ENCODE measurements at regions not wholly inside any gene's neighbourhood (a gene's known extent, or its start where the extent isn't known, plus 50 kb on each side); places are given as distances from the start of the nearest gene placed in this dataset.

DNA sequence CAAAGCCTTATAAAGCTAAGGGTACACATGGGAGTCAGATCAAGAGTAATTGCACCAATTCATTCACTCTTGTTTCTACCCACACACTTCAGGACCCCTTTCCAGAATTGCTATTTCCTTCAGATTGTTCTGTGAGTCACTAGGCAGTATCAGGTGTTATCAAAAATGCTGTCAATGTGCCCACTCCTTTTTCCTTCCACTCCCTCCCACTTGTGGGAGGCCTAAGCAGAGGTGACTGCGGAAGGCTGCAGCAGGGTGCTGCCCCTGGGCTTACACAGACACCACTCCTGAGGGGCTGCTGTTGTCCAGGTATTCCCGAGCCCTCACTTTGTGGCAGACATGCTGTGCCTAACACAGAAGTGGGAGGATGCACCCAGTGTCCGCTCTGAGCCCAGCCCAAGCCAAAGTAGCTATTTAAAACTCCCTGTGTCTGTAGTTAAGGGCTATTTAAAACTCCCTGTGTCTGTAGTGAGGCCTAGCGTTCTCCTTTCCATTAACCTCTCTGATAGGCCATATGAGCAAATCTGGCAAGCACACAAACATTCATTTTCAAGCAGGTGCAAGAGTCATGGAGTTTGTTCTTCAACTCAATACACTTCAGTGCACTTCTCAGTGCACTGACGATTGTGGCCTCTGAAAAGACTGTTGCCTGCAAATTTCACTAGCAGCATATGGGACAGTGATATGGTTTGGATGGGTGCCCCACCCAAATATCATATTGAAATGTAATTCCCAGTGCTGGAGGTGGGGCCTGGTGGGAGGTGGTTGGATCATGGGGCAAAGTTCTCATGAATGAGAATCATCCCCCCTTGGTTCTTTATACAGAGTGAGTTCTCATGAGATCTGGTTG, 117.8 kb downstream of the PHLDA1 start:
- ATAC-seq (peak; percentile 79), DNase-seq (ENCODE audit: missing footprints) (no peak)
- intact Hi-C loops (cut with DNase I): loop anchor here (5.0 kb wide), 1 partner anchor 39 kb away; no protein-coding TSS in a partner anchor

DNA sequence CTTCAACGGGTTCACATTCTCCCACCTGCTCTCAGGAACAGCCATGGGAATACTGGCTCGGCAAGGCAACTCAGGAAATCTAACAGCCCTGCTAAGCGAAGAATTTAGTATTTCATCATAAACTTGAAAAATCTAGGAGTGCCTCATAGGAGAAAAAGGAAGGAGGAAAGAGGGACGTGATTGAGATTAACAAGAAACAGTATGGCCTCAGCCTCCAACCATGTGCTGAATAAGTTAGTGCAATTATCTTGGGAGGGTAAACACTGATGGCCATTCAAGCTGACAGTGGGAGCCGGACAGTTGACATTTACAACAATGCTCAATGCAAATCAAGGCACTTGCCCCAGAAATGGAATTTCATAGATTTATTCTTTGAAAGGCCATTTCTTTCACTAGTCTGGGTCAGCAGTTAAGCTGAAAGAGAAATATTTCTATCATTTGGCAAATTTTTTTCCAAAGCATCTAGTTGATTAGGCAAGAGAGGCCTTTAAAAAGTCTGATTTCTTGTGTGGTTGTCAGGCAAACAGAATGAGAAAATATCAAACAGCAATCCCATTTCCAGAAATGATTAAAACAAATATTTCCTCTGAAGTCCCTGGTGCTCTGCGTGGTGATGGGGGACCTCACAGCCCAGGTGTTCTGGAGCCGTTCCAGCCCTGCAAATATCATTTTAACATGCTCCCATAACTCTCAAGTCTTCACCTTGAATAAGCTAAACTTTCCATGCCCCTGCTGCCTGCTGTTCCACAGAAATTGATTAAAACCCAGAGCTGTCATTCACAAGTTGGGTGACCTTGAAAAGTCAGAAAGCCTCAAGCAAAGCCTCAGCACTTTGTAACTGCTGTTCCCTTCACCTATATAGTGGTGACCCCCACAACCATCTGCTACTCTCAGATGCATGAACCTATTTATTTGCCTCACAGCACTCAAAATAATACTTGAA, 121.6 kb downstream of the PHLDA1 start:
- DNase-seq (ENCODE audit: missing footprints) (no peak), ATAC-seq (no peak)
- intact Hi-C loops (cut with DNase I): loop anchor here (2.0 to 5.0 kb wide), 3 partner anchors 42 to 121 kb away; partner anchors contain the start of gene PHLDA1

DNA sequence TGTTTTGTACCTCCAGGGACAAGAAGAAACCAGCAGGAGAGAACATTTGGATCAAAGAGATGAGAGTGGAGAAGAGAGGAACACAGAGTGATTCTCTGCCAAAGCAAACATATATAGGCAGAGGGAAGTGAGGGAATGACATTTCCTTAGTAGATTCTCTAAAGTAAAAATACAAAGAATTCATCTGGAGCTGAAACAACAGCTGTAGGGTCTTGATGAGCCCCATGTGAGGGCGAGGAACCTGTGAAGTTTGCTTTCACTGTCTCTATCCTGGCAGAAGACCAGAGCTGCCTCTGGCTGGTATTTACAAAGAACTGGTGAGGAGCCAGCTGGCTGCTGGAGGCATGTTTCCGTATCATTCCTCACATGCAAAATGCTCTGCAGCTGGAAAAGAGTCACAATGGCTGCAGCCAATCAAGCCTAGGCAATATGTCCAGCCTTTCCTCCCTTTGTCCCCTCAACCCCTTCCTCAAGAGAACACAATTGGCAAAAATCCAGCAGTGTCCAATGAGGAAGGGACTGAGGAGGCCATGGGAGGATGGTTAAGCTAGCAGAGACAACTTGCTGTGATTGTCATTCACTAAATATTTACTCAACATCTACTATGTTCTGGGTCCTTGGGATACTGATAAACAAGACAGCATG, 122.5 kb downstream of the PHLDA1 start:
- DNase-seq (ENCODE audit: missing footprints): peak; percentile 79
- intact Hi-C loops (cut with DNase I): loop anchor here (2.0 to 5.0 kb wide), 2 partner anchors 62 to 122 kb away; partner anchors contain the start of gene PHLDA1
- peak; percentile 79 for ATAC-seq

DNA sequence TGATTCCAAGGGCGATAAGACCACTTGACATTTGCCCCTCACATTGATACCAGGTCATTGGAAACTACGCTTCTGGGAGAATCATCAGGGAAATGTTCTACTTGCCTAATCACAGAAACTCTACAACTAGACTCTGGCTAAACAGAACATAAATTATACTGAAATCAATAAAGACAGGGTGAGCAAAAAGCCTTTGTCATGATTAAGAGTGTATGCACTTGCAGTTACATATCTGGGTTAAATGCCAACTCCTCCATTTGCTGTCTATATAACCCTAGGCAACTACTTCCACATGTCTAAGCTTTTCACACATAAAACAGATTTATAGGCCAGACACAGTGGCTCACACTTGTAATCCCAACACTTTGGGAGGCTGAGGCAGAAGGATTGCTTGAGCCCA, 125.7 kb downstream of the PHLDA1 start:
- ATAC-seq (no peak), DNase-seq (ENCODE audit: missing footprints) (no peak)
- intact Hi-C loops (cut with DNase I): loop anchor here (5.0 kb wide), 1 partner anchor 59 kb away; no protein-coding TSS in a partner anchor

DNA sequence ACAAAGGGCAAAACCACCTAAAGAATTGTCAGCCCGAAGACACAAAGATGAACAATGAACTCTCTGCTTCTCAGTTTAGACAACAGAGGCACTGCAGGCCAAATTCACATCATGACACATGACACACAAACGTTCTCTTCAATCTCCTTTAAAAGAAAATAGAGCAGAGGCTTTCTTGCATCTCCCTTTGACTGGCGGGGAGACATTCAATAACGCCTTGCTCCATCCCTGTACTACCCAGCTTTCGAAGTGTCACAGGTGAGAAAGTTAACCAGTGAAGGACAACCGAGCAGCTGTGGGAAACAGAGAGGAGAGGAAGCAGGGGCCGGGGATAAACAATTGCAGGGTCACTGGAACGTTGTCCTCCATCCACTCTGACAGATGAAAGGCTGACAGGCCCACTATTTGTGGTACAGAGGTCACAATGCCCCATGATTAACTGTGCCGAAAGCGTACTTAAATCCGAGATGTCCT, 130.8 kb downstream of the PHLDA1 start:
- intact Hi-C loops (cut with DNase I): no loop called here
- DNase-seq (ENCODE audit: missing footprints) (no peak), ATAC-seq (no peak)

DNA sequence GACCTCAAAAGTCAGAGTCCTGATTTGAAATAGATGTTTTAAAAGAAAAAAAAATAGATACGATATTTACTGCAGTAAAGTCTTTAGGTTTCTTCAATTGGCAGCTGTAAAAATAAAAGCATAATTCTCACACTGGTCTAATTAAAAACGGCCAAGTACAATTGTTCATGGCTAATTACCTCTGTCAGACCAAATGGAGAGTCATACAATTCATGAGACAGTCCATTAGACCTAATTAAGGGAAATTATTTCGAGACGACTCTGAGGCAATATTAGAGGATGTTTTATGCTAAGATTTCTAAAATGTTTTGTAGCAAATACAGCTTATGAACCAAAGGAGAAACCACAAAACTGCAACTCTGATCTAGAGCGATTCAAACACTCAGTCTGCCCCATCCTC, 131.3 kb downstream of the PHLDA1 start:
- ATAC-seq: no peak
- intact Hi-C loops (cut with DNase I): no loop called here

DNA sequence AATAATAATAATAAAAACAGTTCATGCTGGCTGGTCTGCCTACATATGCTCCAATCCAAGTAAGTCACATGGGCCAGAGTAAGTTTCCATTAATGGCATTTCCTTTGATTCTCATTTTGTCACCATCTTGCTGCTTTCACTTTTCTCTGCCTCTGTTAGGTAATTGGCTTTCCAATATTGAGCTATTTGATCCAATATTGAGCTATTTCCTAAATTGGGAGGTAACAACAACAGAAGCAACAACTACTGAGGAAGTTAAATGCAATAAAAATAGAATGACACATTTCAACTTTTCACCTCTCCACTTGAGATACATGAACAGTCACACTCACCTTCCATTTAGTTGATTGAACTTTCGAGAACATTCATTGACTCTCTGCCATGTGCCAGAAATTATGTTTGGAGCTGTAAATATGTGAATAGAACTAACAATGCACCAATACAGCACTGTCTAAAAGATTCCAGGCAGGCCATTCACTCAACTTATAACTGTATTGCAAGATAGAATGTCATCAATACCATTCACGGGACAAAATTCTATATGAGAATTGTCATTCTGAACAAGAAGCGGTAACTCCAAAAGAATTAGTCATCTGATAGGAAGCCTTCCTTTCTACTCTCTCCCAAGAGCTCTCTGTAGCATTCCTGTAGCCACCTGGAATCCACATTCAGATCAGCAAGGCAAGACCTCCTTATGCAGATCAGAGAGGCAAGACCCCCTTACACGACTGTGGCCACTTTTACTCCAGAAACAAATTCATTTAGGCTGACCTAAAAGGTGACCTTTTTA, 136.4 kb downstream of the PHLDA1 start:
- DNase-seq (ENCODE audit: missing footprints) (no peak), ATAC-seq (no peak)
- intact Hi-C loops (cut with DNase I): no loop called here

More for the DNA sequence above, 131.3 kb downstream of the PHLDA1 start:
- DNase-seq (ENCODE audit: missing footprints): no peak

DNA sequence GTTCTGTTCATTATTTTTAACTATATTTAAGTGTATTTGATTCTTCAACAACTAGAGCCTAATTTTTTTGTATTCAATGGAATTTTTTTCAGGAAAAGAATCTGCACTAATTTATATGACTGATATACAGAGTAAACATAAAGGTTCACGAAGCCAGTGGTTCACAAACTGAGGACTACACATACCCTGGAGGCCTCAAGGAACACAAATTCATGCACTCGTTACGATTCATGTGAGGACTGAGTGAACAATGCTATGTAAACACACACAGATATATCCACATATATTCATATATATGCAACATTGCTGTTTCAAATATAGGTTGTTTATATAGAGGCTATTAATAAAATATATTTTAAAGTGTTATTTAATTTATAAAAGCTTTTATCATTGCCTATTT, 137.8 kb downstream of the PHLDA1 start:
- no peak for ATAC-seq
- DNase-seq (ENCODE audit: missing footprints): no peak
- intact Hi-C loops (cut with DNase I): no loop called here

DNA sequence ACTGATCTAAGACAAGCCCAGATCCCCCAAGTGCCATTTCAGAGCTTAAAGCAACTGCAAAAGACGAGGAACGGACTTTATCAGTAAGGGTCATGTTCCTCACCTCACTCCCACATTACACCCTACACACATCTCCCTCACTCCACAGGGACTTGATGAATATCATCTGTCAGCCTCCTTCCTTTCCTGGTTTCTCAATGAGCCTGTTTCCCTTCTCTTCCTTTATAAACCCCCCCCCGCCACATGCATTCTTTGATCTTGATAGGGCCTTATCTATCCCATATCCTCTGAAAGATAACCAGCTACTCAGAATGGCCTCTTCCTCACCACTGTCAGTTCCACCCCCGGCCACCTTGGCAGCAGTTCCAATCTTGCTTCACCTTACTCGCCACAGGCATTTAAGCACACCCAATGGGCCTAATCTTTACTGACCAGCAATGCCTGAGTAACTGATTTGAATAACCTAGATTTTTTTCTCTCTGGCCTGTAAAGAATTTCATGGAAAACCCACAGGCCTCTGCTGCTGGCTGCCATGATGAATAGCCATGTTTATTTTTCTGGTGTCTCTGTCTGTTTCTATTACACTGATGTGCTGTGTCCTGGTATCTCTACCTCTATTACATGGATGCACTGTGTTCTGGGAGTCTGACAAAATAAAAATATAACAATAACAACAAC, 138.7 kb downstream of the PHLDA1 start:
- ATAC-seq (no peak), DNase-seq (ENCODE audit: missing footprints) (no peak)
- intact Hi-C loops (cut with DNase I): no loop called here

DNA sequence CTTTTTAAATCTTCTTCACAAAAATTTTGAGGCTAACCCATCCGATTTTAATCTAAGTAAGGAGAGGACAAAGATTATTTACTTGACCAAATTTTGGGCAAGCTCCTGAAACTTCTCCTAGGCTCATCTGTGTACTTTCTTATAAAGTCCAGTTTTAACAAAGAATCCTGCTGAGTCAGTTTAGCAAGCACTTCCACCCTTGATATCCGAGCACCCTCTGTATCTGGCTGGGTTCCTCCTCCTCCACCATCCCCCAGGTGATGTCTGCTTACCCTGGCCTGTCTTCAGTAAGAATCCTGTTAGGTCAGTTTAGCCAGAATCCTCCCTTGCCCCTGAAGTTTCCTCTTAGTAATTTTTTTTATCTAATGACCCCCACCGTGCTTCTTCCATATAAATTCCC, 140.5 kb downstream of the PHLDA1 start:
- ATAC-seq: no peak
- intact Hi-C loops (cut with DNase I): no loop called here
- no peak for DNase-seq (ENCODE audit: missing footprints)

DNA sequence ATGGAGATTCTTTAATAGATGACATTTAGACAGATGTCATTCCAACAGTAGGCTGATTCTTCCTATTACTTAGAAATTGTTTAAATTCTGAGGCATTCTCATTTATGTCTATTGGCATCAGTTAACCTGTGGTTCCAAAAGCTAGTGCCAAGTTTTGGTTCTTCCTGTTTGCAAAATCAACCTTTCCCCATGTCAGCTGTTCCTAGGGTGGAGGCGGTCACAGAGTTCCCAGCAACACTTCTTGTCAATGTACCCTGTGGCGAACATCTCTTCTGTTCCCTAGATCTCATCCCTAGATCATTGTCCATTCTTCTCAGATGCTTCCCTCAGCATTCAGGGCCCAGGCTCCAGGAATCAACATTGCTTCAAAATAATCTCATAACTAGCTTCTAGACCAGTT, 140.9 kb downstream of the PHLDA1 start:
- ATAC-seq: no peak
- intact Hi-C loops (cut with DNase I): no loop called here
- DNase-seq (ENCODE audit: missing footprints): no peak

DNA sequence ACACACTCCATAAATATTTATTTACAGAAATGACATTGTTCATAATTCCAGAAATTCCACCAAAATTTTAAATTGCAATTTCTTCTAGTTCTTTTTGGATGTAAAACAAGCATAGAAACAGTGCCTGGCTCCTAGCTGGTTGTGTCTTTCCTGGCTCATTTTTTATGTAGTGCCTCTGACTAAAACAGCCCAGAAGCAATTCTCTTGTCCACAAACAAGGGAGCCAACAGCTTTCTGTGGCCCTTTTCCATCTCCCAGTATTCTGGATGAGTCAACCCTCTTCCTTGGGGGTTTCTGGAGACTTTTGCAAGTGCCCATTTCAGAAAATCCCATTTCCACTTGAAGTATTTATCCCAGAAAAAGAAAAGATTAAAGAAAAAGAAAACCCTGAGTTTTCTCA, 141.4 kb downstream of the PHLDA1 start:
- intact Hi-C loops (cut with DNase I): no loop called here
- DNase-seq (ENCODE audit: missing footprints) (no peak), ATAC-seq (peak; percentile 20)

DNA sequence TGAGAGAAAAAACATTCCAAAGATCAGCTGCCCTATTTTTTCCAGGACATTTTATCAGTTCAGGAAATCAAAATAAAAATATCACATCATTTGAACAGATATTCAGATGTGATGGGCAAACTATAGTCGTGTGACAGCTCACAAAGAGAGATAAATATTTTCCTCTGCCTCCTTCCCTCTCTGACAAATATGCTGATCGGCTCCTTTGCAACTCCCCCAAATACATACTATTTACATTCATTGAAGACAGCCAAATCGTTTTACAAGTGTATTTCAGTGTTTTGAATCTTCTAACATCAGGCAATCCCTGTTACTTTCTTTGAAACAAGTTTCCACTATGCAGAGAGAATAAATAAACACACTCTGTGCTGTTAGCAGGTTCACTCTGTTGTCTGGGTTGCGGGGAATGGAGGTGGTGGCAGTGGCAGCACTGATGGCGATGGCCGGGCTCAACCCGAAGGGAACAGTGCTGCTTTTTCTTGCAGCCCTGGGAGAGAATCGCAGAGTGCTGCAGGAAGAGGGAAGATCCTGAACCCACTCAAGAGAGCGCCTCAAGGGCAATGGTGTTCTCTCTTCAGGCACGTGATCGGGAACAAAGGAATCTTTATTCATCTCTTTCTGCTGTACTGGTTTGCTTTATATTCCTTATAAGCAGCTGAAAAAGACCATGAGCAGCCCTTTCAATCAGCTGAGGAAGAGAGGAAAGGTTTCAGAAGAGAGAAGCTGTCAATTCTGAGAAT, 142.5 kb downstream of the PHLDA1 start:
- ATAC-seq: peak; percentile 10
- no peak for DNase-seq (ENCODE audit: missing footprints)
- intact Hi-C loops (cut with DNase I): no loop called here

DNA sequence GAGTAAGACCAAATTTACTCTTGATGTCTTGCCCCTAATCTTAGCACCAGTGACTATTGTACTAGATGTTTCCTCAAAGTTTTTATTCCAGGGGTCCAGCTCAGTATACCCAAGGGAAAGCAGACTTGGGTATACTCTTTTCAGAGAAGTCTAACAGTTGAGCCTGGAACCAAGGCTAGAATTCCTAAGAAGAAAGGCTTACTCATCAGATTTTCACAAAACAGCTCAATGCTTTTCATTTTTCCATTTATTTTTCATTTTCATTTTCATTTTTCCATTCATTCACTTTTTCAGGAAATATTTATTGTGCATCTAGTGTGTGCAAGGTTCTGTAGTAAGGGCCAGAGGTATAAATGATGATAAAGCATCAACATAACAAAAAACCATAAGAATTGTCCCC, 143.2 kb downstream of the PHLDA1 start:
- intact Hi-C loops (cut with DNase I): no loop called here
- DNase-seq (ENCODE audit: missing footprints) (no peak), ATAC-seq (no peak)

DNA sequence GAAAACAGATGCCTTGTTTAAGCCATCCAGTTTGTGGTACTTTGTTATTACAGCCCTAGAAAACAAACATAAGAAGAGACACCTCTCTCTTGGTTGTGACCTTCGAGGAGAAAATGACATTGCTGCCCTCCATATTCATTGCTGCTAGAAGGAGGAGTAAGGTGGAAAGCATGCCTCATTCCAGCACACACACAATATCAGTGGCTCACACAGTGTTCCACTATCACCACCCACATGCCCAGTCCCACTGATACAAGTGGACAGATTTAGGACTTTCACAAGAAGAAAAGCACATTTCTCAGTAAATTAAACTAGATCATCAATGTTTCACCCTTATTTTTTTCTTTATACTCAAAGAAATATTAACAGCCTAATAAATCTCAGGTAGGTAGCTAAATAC, 143.6 kb downstream of the PHLDA1 start:
- intact Hi-C loops (cut with DNase I): no loop called here
- DNase-seq (ENCODE audit: missing footprints): no peak
- no peak for ATAC-seq

DNA sequence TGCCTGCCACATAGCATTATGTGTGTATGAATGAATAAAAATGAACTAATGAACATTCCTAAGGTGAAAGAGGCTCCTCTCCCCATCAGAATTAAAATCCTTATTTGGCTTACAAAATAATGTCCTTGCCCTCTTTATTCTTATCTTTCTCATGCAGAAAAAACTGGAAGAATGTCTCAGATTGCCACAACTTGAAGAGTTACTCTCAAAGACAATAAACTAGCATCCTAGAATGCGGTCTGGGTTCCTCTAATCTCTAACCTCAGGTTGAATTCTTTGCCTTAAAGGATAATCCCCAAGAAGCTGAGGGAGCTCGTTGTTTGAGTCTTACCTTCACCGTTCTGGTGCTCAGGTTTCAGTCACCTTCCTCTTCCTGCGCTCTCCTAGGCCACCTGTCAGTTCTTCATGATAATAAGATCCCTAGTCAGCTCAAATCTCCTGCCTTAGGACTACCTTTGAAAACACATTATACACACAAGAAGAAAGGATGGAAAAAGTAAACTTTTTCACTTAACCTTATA, 147.1 kb downstream of the PHLDA1 start:
- intact Hi-C loops (cut with DNase I): no loop called here
- ATAC-seq (no peak), DNase-seq (ENCODE audit: missing footprints) (no peak)

DNA sequence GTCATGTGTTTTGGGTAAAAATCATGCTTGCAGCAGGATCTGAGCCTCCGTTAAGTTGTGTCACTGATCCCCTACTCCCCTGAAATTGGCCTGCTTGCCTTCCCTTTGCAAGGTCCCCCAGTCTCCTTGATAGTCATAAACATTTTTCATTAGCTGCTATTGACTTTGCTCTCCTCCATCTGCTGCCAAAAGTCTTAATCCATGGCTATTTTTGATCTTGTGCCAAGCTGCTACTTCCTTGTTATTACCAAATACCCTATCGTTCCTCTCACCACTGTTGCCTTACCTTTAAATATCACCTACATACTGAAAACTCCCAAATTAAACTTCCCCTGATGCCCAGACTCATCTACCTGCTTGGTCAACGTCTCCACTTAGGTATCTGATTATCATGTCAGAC, 148.3 kb downstream of the PHLDA1 start:
- ATAC-seq: no peak
- no peak for DNase-seq (ENCODE audit: missing footprints)
- intact Hi-C loops (cut with DNase I): no loop called here

Data from Right ventricle myocardium inferior (tissue), 1 donor.